RPMI7951 (cell line): ENCODE measurements at regions not wholly inside any gene's neighbourhood (a gene's known extent, or its start where the extent isn't known, plus 50 kb on each side); places are given as distances from the start of the nearest gene placed in this dataset.
"Not testable (repeated sequence)": the region's sequence is repeated elsewhere in the genome, so short reads cannot be mapped to it uniquely, and the experiment has no call there.

Experiments used
- DNase-seq: peaks from one replicate; pipeline ENCODE4 v3.0.0-alpha.2; 2012; ENCODE audit warnings: low read depth

DNA sequence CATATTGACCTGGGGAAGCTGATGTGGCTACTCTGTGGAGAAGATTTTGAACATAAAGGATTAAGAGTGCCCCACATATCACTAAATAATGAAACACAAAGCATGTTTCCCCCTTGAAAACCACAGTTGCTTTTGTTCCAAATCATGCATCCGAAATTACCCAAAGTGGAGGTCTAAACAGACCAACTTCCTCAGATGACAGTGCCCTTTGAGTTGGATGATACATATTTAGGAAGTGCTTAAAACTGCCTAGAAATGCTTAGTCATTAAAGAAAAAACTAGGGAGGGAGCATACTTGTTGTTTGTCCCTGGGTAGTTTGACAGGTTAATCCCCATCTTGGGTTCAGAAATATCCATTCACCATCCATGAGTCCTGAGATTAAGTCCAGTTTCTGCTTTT is 1070.3 kb downstream of the SUCLG1 start:
- no peak for DNase-seq

GRCh38 chr2:83386549-83386948 is 1072.5 kb downstream of the SUCLG1 start:
- no peak for DNase-seq

DNA sequence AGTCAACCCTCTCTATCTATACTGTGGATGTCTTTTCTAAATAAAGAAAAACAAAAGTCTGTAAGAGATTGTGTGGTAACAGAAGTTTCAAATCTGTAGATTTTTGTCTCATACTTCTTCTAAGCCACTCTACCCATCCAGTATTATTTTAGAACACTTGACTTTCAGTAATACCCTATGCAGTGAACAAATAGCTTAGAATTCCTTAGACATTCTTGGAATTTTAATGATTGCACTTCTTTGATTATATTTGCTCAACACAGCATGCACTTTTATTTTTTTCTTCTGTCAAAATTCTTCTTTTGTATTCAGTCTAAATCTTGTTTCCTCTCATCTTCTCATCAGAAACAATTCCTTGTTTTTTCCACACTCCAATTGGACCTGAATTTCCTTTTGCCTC is 1080.2 kb downstream of the SUCLG1 start:
- DNase-seq, result no peak

DNA sequence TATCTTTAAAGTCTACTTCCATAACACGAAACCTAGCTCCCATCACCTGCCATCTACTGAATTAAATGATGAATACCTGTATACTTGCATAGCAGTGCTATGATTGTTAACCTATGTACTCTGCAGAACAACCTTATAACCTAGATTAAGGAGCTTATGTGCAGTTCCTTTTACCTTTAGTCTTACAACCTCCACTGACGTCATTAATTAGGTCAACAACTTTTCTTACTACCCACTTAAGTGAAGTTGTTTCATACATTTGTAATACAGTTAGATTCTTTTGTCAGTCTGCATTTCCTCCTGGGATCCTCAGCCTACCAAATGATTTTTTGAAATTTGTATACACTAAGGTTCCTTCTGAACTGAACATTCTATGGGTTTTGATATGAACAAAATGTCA is 1082.3 kb downstream of the SUCLG1 start:
- no peak for DNase-seq

- no peak for DNase-seq
Observed at GRCh38 chr2:83370419-83370762, 1088.7 kb downstream of the SUCLG1 start.

- no peak for DNase-seq
Observed at GRCh38 chr2:83369601-83370418, 1089.3 kb downstream of the SUCLG1 start.

DNA sequence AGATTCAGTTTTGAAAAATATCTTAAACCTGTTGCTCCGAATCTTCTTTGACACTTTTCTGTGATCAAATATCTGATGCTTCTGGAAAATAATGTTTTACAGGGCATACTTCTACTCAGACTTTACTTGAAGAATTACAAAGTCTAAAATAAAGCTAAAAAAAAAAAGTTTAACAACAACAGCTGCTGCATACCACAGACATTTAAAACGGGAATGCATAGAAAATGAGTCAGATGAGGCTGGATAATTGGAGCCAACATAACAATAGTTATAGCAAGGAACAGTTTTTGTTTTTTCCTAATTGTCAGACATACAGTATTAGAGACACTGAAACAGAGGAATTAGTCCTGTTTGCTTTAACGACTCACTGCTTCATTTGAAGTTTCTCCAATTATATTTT is 1090.2 kb downstream of the SUCLG1 start:
- DNase-seq, result peak; percentile 4

GRCh38 chr2:83368461-83368860 is 1090.6 kb downstream of the SUCLG1 start:
- no peak for DNase-seq

- DNase-seq, result no peak
Observed at GRCh38 chr2:83365476-83365875, 1093.6 kb downstream of the SUCLG1 start.

GRCh38 chr2:83364264-83364663 is 1094.8 kb downstream of the SUCLG1 start:
- no peak for DNase-seq

- DNase-seq, result not testable (repeated sequence)
Observed at GRCh38 chr2:83363138-83363537, 1095.9 kb downstream of the SUCLG1 start.

DNA sequence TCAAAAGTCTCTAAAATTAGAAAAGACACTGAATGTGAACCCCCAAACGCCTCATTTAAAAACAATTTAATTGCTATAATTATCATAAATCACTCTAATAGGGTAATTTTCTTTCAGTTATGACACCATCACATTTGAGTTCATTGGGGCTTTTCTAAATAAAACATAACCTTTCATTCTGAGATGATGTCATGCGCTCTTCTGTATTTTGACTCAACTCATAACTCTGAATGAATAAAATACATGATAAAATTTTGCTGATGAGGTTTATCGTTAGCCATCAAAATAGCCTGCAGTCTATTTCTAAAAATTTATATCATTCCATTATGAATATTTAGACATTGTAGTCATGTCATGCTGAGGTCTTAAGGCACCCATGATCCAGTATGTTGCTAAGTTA is 1099.7 kb downstream of the SUCLG1 start:
- DNase-seq, result no peak

DNA sequence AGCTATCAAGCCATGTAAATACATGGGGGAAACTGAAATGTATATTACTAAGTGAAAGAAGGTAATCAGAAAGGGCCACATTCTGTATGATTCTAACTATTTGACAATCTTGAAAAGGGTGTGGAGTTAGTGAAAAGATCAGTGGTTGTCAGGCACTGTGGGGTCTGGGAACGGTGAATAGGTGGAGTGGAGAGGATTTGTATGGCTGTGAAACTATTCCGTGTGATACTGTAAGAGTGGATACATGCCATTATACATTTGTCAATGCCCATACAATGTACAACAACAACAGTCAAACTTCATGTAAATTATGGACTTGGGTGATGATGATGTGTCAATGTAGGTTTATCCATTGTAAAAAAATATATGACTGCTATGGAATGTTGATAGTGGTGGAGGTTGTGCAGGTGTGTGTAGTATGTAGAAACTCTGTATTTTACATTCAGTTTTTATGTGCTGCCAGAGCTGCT is 1116.2 kb downstream of the SUCLG1 start:
- peak; percentile 3 for DNase-seq

GRCh38 chr2:83340424-83340823 is 1118.7 kb downstream of the SUCLG1 start:
- peak; percentile 5 for DNase-seq

DNA sequence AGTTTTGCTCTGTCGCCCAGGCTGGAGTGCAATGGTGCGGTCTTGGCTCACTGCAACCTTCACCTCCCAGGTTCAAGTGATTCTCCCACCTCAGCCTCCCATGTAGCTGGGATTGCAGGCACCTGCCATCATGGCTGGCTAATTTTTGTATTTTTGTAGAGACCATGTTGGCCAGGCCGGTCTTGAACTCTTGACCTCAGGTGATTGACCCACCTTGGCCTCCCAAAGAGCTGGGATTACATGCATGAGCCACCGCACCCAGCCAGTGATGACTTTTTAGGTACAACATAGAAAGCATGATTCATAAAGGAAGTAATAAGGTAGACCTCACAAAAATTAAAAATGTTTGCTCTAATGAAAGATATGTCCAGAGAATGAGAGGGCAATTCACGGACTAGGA is 1119.1 kb downstream of the SUCLG1 start:
- DNase-seq, result not testable (repeated sequence)

- DNase-seq, result no peak
Observed at GRCh38 chr2:83331810-83332209, 1127.3 kb downstream of the SUCLG1 start.

GRCh38 chr2:83323038-83323437 is 1136.0 kb downstream of the SUCLG1 start:
- no peak for DNase-seq

- no peak for DNase-seq
Observed at GRCh38 chr2:83320053-83320452, 1139.0 kb downstream of the SUCLG1 start.

DNA sequence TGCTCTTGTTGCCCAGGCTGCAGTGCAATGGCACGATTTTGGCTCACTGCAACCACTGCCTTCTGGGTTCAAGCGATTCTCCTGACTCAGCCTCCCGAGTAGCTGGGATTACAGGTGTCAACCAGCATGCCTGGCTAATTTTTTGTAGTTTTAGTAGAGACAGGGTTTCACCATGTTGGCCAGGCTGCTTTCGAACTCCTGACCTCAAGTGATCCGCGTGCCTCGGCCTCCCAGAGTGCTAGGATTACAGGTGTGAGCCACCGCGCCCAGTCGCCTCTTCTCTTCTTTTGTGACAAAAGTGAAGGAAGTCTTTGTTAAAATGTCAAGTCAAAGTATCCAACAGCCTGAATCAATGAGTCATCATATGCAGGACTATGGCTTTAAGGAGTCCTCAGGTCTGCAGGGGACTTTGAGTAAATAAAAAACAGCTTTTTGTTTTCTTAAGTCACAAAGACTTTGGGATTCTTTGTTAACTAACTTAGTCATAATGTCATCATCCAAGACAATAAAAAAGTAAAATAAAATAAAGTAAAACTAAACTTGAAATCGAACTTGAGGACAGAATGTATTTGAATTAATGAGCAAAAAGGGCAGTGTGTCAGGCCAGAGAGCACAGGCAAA is 1153.2 kb downstream of the SUCLG1 start:
- no peak for DNase-seq

DNA sequence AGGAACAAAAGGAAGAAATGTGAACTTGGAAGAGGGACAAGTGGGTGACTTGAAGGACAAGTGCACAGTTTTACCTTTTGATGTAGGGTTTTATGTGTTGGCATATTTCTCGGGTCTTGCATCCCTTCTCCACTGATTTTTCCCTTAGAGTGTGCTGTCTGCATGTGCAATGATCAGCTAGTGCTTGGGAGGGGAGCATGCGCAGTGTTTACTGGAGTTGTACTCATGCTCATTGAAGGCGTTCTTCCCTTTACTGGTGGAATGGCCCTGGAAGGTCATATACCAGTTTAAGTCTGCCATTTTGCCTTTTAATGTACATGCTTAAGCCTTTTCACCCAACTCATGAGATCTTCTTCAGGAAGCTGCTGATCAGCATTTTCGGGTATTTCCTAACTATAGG is 1168.0 kb downstream of the SUCLG1 start:
- no peak for DNase-seq

DNA sequence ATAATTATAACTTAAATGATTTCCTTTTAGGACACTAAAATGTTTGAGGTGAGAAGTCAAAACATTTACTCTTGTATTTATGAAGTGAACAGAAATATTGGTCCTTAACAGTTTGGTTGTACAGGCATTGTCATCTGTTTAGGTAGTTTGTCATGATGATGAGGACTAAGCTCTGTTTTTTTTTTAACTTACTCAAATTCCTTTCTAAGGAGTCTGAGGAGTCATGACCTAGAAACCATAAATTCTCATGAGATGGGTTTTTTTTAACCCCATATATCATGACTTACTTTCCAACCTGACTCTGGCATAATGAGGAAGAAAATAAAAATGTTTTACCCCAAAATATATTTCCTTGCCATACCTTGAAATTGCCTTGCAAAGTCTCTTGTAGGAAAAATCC is 1176.2 kb downstream of the SUCLG1 start:
- no peak for DNase-seq

DNA sequence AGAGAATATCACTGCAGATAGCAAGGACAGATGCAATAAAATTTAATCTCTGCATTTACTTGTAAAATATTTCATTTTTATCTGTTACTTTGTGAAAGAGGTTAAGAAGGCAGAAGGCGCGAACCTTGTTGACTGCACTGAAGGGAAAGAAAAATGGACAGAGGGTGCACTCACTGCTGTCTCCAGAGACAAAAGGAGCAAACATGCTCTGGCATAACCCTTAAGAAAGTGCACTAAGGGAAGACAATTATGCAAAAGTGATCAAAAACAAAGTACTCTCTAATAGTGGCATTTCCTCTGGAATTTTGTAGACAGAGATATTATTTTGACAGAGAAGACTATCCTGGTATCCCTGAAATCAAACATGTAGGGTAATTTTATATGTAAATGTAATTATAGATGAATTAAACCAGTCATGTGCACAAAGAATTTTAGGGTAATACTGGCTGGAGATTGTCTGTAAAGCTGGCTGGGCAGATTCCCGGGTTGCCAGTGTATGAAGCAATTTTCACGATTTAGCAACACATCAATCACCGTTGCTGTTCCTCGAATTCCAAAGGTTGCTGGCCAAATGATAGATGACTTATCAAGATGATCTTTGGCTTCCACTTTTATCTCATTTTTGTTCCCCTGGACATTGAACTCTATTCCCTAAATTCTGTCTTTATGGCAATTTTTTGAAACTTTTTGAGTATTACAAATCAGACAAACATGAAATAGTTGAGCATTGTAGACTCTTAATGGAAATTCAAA is 1176.9 kb downstream of the SUCLG1 start:
- no peak for DNase-seq

DNA sequence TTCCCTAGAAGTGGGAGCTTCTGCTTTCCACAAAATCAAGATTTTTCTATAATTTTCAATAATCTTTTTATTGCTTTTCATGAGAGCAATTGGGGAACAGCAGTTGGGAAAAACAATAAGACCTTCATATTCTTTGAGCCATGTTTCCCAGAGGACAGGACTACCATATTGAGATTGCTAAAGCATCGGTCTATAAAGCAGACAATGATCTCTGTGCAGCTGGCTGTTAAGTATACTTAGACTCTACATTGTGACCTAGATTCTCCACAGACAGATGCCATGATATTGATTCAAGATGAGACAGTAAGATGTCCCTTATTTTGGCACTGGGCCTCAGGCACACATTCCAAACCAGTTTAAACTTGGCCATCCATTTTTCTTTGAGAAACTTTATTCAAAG is 1178.7 kb downstream of the SUCLG1 start:
- no peak for DNase-seq
